Activated CD8-positive, alpha-beta T cell treated with anti-CD3 and anti-CD28 coated beads for 36 hours (primary cell): ENCODE measurements at regions not wholly inside any gene's neighbourhood (a gene's known extent, or its start where the extent isn't known, plus 50 kb on each side); places are given as distances from the start of the nearest gene placed in this dataset.

Experiments
- ATAC-seq: fragments of 200-7000 bp; cut with Tn5 transposase; one replicate; pipeline ENCODE4 v1.10.0; 2021; ENCODE audit warnings: mild to moderate bottlenecking, moderate library complexity
- CTCF ChIA-PET: fragments of 350-600 bp; sonication (Branson Sonifier 250); formaldehyde crosslinking; loops from one replicate; lab custom pipeline; 2021; ENCODE audit warnings: antibody characterized with exemption; lab: Charles Lee
- POLR2A ChIA-PET: fragments of 350-600 bp; sonication (Branson Sonifier 250); formaldehyde crosslinking; loops from one replicate; lab custom pipeline; 2021; ENCODE audit warnings: antibody characterized with exemption; lab: Charles Lee
- DNase-seq: peaks from one replicate; pipeline ENCODE4 v3.0.0-alpha.2; 2020
- H3K27ac Mint-ChIP-seq: one replicate; pipeline ENCODE4 v1.8.0; 2021; ENCODE audit warnings: mild to moderate bottlenecking, mixed read lengths
- H3K27me3 Mint-ChIP-seq: one replicate; pipeline ENCODE4 v1.8.0; 2021; ENCODE audit warnings: mixed read lengths
- H3K36me3 Mint-ChIP-seq: one replicate; pipeline ENCODE4 v1.8.0; 2021; ENCODE audit warnings: low read depth, mixed read lengths
- H3K4me1 Mint-ChIP-seq: one replicate; pipeline ENCODE4 v1.8.0; 2021; ENCODE audit warnings: low read depth, mixed read lengths
- H3K4me3 Mint-ChIP-seq: one replicate; pipeline ENCODE4 v1.8.0; 2021; ENCODE audit warnings: mild to moderate bottlenecking, moderate library complexity, mixed read lengths
- H3K9me3 Mint-ChIP-seq: one replicate; pipeline ENCODE4 v1.8.0; 2021; ENCODE audit warnings: mixed read lengths
- intact Hi-C: fragments of 100-400 bp; cut with micrococcal nuclease; formaldehyde crosslinking; loops from one replicate; pipeline ENCODE4 v1.10.0; 2022
- TF ChIP-seq, protein P1 (sequence below): fragments of 200-600 bp; IDR thresholded peaks from one replicate; pipeline ENCODE4 v1.8.0; 2022; ENCODE audit warnings: antibody characterized with exemption, mild to moderate bottlenecking

DNA sequence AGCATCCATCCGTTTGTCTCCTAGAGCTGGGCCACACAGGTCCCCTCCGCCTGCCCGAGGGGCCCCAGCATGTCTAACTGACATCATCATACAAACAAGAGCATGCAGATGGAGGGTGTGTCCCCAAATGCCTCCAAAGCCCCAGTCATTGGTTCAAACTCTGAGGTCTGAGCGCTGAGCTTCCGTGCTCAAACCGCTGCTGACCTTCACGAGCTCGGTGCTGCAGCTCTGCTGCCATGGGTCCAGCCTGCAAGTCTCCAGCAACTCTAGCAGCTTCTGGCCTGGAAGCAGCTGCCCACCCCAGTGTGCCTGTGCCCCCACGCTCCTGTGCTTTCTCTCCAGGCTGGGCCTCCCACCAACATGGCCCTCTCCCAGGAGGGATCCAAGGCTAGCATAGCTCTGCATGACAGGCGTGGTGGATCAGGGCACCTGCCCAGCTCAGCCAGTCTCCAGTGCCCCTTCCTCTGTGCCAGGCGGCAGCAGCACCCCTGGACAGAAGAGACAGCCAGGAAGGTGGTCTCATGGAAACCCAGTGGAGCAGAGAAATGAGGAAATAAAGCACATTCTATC is 131.6 kb upstream of the PMEPA1 start:
- ChIA-PET CTCF (no interaction called here), POLR2A (no interaction called here)
- ATAC-seq (no peak), DNase-seq (no peak)
- TF ChIP-seq, protein P1, sequence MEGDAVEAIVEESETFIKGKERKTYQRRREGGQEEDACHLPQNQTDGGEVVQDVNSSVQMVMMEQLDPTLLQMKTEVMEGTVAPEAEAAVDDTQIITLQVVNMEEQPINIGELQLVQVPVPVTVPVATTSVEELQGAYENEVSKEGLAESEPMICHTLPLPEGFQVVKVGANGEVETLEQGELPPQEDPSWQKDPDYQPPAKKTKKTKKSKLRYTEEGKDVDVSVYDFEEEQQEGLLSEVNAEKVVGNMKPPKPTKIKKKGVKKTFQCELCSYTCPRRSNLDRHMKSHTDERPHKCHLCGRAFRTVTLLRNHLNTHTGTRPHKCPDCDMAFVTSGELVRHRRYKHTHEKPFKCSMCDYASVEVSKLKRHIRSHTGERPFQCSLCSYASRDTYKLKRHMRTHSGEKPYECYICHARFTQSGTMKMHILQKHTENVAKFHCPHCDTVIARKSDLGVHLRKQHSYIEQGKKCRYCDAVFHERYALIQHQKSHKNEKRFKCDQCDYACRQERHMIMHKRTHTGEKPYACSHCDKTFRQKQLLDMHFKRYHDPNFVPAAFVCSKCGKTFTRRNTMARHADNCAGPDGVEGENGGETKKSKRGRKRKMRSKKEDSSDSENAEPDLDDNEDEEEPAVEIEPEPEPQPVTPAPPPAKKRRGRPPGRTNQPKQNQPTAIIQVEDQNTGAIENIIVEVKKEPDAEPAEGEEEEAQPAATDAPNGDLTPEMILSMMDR: no peak
- no peak overlapping the region for H3K27ac Mint-ChIP-seq
- no peaks in the 10 kb centered on the region for H3K9me3 Mint-ChIP-seq
- H3K36me3 Mint-ChIP-seq: no peaks in the 10 kb centered on the region
- no peaks in the 10 kb centered on the region for H3K27me3 Mint-ChIP-seq
- intact Hi-C loops: no loop called here
- H3K4me1 Mint-ChIP-seq: no peaks in the 10 kb centered on the region
- no peak overlapping the region for H3K4me3 Mint-ChIP-seq

DNA sequence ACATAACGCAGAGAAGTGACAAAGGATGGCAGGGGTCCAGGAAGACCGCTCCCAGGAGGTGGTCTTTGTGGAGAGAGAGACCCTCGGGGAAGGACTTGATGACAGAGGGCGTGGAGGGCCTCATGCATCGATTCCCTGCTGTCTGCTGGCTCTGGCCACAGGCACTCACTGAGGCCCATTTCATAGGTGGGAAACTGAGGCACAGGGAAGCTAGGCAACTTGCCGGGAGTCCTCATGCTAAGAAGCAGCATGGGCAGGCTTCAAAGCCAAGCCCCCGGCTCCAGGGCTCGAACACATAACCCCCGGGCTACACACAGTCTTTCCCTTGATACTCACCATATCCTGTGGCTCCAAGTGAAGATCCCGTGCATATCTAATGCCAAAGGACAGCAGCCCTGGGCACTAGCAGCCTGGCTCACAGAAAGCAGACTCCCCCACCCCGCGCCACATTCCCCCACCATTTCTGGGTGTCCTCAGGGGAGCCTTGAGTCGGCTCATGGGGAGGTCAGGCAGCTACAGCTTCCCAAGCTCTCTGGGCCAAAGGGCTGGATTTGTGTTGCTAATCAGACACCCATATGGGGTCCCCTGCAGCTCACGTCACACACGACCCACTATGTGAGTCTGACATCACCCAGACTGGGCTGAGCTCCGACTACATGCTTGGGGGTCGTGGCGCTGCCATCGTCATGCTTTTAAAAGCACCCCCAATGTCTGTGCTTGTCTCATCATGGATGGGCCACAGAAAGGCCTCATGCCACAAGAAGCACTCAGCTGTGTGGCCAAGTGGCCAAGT is 130.9 kb upstream of the PMEPA1 start:
- intact Hi-C loops: no loop called here
- TF ChIP-seq, protein P1: no peak
- H3K27me3 Mint-ChIP-seq: no peaks in the 10 kb centered on the region
- H3K9me3 Mint-ChIP-seq: no peaks in the 10 kb centered on the region
- DNase-seq (no peak), ATAC-seq (no peak)
- no peaks in the 10 kb centered on the region for H3K36me3 Mint-ChIP-seq
- H3K4me1 Mint-ChIP-seq: no peaks in the 10 kb centered on the region
- H3K4me3 Mint-ChIP-seq: no peak overlapping the region
- H3K27ac Mint-ChIP-seq: no peak overlapping the region
- CTCF ChIA-PET: no interaction called here
- POLR2A ChIA-PET: interaction anchor here (0.9 kb wide), 1 partner anchor 12 kb away, joined by 4 read pairs; no protein-coding TSS in a partner anchor

DNA sequence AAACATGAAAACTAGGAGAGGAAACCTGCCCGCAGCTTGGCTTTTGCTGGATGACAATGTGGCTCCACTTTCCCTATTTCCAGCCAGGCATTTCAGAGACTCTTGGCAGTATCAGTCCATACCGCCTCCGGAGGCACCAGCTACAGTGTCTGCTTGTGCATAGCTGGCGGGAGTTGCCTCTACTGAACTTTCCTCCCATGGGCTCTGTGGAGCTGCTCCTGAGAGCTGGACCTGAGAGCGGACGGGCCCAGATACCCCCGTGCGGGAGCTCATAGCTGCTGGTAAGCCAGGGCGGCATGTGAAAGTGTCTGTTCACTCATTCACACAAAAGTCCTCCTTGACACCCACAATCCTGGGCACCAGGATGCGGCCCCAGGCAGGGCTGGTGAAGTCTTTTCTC is 130.3 kb upstream of the PMEPA1 start:
- ChIA-PET POLR2A (interaction anchor here (0.9 kb wide), 1 partner anchor 13 kb away, joined by 4 read pairs; no protein-coding TSS in a partner anchor), CTCF (no interaction called here)
- H3K4me3 Mint-ChIP-seq: no peak overlapping the region
- TF ChIP-seq, protein P1: no peak
- no peaks in the 10 kb centered on the region for H3K4me1 Mint-ChIP-seq
- no peaks in the 10 kb centered on the region for H3K36me3 Mint-ChIP-seq
- intact Hi-C loops: no loop called here
- no peak for ATAC-seq
- H3K27ac Mint-ChIP-seq: no peak overlapping the region
- no peaks in the 10 kb centered on the region for H3K9me3 Mint-ChIP-seq
- DNase-seq: no peak
- no peaks in the 10 kb centered on the region for H3K27me3 Mint-ChIP-seq

DNA sequence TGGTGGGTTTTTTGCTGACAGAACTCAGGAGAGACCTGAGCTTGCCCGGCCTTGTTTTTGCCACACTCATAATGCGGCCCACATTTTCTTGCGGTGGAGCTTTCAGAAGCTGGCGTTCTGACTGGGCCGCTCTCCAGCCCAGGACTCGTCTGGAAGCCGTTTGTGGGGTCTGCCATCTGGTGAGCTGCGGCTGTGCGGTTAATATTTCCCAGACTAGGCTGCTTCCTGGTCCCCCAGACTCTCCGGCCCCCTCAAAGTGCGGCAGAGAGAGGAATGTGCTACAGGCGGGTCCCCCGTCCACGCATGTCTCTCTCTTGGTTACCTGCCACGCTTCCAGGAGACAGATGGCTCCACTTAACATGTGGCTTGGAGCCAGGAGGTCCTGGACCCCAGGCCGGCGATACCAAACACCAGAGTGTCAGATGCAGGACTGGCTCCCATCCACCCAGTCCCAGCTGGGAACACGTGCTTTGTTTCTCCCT is 128.9 kb upstream of the PMEPA1 start:
- TF ChIP-seq, protein P1: no peak
- Mint-ChIP-seq H3K9me3 (no peaks in the 10 kb centered on the region), H3K36me3 (no peaks in the 10 kb centered on the region), H3K4me1 (no peaks in the 10 kb centered on the region), H3K27me3 (no peaks in the 10 kb centered on the region), H3K4me3 (no peak overlapping the region), H3K27ac (no peak overlapping the region)
- no peak for ATAC-seq
- CTCF ChIA-PET: no interaction called here
- POLR2A ChIA-PET: no interaction called here
- intact Hi-C loops: no loop called here
- no peak for DNase-seq
